ENCODE measurements at regions not wholly inside any gene's neighbourhood (a gene's known extent, or its start where the extent isn't known, plus 50 kb on each side); places are given as distances from the start of the nearest gene placed in this dataset.
"Not testable (repeated sequence)": the region's sequence is repeated elsewhere in the genome, so short reads cannot be mapped to it uniquely, and the experiment has no call there.

- Histone ChIP-seq H3K4me3 (ENCODE audit: low read length) (no peak overlapping the region), H3K27me3 (ENCODE audit: insufficient read depth, low read length) (no peaks in the 10 kb centered on the region), H3K36me3 (ENCODE audit: insufficient read depth, low read length) (no peaks in the 10 kb centered on the region), H3K9me3 (ENCODE audit: low read length) (no peaks in the 10 kb centered on the region), H2AFZ (ENCODE audit: low read depth, low read length) (no peak overlapping the region), H3K4me1 (ENCODE audit: insufficient read depth, low read length) (no peaks in the 10 kb centered on the region)
Observed at GRCh38 chr5:17127743-17128231, 89.6 kb upstream of the BASP1 start.

GRCh38 chr5:17129093-17129849 is 88.2 kb upstream of the BASP1 start:
- H3K9me3 ChIP-seq (ENCODE audit: low read length), result no peaks in the 10 kb centered on the region
- no peak overlapping the region for H3K4me3 ChIP-seq (ENCODE audit: low read length)
- H2AFZ ChIP-seq (ENCODE audit: low read depth, low read length), result no peak overlapping the region
- H3K27me3 ChIP-seq (ENCODE audit: insufficient read depth, low read length), result no peaks in the 10 kb centered on the region
- no peaks in the 10 kb centered on the region for H3K36me3 ChIP-seq (ENCODE audit: insufficient read depth, low read length)
- no peaks in the 10 kb centered on the region for H3K4me1 ChIP-seq (ENCODE audit: insufficient read depth, low read length)

GRCh38 chr5:17130302-17130701 is 87.1 kb upstream of the BASP1 start:
- not testable (repeated sequence) for H3K4me1 ChIP-seq (ENCODE audit: insufficient read depth, low read length); H3K4me3 ChIP-seq (ENCODE audit: low read length); H3K36me3 ChIP-seq (ENCODE audit: insufficient read depth, low read length); H3K9me3 ChIP-seq (ENCODE audit: low read length); H2AFZ ChIP-seq (ENCODE audit: low read depth, low read length); H3K27me3 ChIP-seq (ENCODE audit: insufficient read depth, low read length)

- no peaks in the 10 kb centered on the region for H3K27me3 ChIP-seq (ENCODE audit: insufficient read depth, low read length)
- H3K9me3 ChIP-seq (ENCODE audit: low read length), result no peaks in the 10 kb centered on the region
- no peaks in the 10 kb centered on the region for H3K4me1 ChIP-seq (ENCODE audit: insufficient read depth, low read length)
- H3K36me3 ChIP-seq (ENCODE audit: insufficient read depth, low read length), result no peaks in the 10 kb centered on the region
- no peak overlapping the region for H3K4me3 ChIP-seq (ENCODE audit: low read length)
- H2AFZ ChIP-seq (ENCODE audit: low read depth, low read length), result no peak overlapping the region
Observed at GRCh38 chr5:17132444-17133083, 84.9 kb upstream of the BASP1 start.

- no peaks in the 10 kb centered on the region for H3K9me3 ChIP-seq (ENCODE audit: low read length)
- no peak overlapping the region for H2AFZ ChIP-seq (ENCODE audit: low read depth, low read length)
- no peaks in the 10 kb centered on the region for H3K27me3 ChIP-seq (ENCODE audit: insufficient read depth, low read length)
- H3K4me3 ChIP-seq (ENCODE audit: low read length), result no peak overlapping the region
- H3K36me3 ChIP-seq (ENCODE audit: insufficient read depth, low read length), result no peaks in the 10 kb centered on the region
- no peaks in the 10 kb centered on the region for H3K4me1 ChIP-seq (ENCODE audit: insufficient read depth, low read length)
Observed at GRCh38 chr5:17135050-17135449, 82.4 kb upstream of the BASP1 start.

- Histone ChIP-seq H3K27me3 (ENCODE audit: insufficient read depth, low read length) (no peaks in the 10 kb centered on the region), H2AFZ (ENCODE audit: low read depth, low read length) (no peak overlapping the region), H3K4me1 (ENCODE audit: insufficient read depth, low read length) (peaks cover 12% of the 10 kb centered on the region), H3K36me3 (ENCODE audit: insufficient read depth, low read length) (no peaks in the 10 kb centered on the region), H3K4me3 (ENCODE audit: low read length) (no peak overlapping the region), H3K9me3 (ENCODE audit: low read length) (no peaks in the 10 kb centered on the region)
Observed at GRCh38 chr5:17143335-17143734, 74.1 kb upstream of the BASP1 start.

GRCh38 chr5:17146280-17146841 is 71.1 kb upstream of the BASP1 start:
- no peaks in the 10 kb centered on the region for H3K36me3 ChIP-seq (ENCODE audit: insufficient read depth, low read length)
- H2AFZ ChIP-seq (ENCODE audit: low read depth, low read length), result no peak overlapping the region
- H3K9me3 ChIP-seq (ENCODE audit: low read length), result no peaks in the 10 kb centered on the region

GRCh38 chr5:17147170-17147569 is 70.3 kb upstream of the BASP1 start:
- Histone ChIP-seq H3K4me1 (ENCODE audit: insufficient read depth, low read length) (peaks cover 18% of the 10 kb centered on the region), H3K36me3 (ENCODE audit: insufficient read depth, low read length) (no peaks in the 10 kb centered on the region), H3K4me3 (ENCODE audit: low read length) (no peak overlapping the region), H2AFZ (ENCODE audit: low read depth, low read length) (no peak overlapping the region), H3K27me3 (ENCODE audit: insufficient read depth, low read length) (no peaks in the 10 kb centered on the region), H3K9me3 (ENCODE audit: low read length) (no peaks in the 10 kb centered on the region)

More at GRCh38 chr5:17146280-17146841, 71.1 kb upstream of the BASP1 start:
- Histone ChIP-seq H3K4me1 (ENCODE audit: insufficient read depth, low read length) (peaks cover 12% of the 10 kb centered on the region), H3K4me3 (ENCODE audit: low read length) (no peak overlapping the region), H3K27me3 (ENCODE audit: insufficient read depth, low read length) (no peaks in the 10 kb centered on the region)

- peaks cover 18% of the 10 kb centered on the region for H3K4me1 ChIP-seq (ENCODE audit: insufficient read depth, low read length)
- no peaks in the 10 kb centered on the region for H3K9me3 ChIP-seq (ENCODE audit: low read length)
- H2AFZ ChIP-seq (ENCODE audit: low read depth, low read length), result no peak overlapping the region
- H3K27me3 ChIP-seq (ENCODE audit: insufficient read depth, low read length), result no peaks in the 10 kb centered on the region
- H3K4me3 ChIP-seq (ENCODE audit: low read length), result no peak overlapping the region
- H3K36me3 ChIP-seq (ENCODE audit: insufficient read depth, low read length), result no peaks in the 10 kb centered on the region
Observed at GRCh38 chr5:17147617-17148016, 69.8 kb upstream of the BASP1 start.

- Histone ChIP-seq H3K4me3 (ENCODE audit: low read length) (no peak overlapping the region), H3K36me3 (ENCODE audit: insufficient read depth, low read length) (no peaks in the 10 kb centered on the region), H3K27me3 (ENCODE audit: insufficient read depth, low read length) (no peaks in the 10 kb centered on the region), H3K9me3 (ENCODE audit: low read length) (no peaks in the 10 kb centered on the region), H3K4me1 (ENCODE audit: insufficient read depth, low read length) (peaks cover 18% of the 10 kb centered on the region), H2AFZ (ENCODE audit: low read depth, low read length) (no peak overlapping the region)
Observed at GRCh38 chr5:17148481-17148880, 69.0 kb upstream of the BASP1 start.

GRCh38 chr5:17149786-17150185 is 67.6 kb upstream of the BASP1 start:
- Histone ChIP-seq H3K4me1 (ENCODE audit: insufficient read depth, low read length) (peaks cover 18% of the 10 kb centered on the region), H3K27me3 (ENCODE audit: insufficient read depth, low read length) (no peaks in the 10 kb centered on the region), H2AFZ (ENCODE audit: low read depth, low read length) (no peak overlapping the region), H3K9me3 (ENCODE audit: low read length) (no peaks in the 10 kb centered on the region), H3K4me3 (ENCODE audit: low read length) (no peak overlapping the region), H3K36me3 (ENCODE audit: insufficient read depth, low read length) (no peaks in the 10 kb centered on the region)

- no peaks in the 10 kb centered on the region for H3K27me3 ChIP-seq (ENCODE audit: insufficient read depth, low read length)
- H3K36me3 ChIP-seq (ENCODE audit: insufficient read depth, low read length), result no peaks in the 10 kb centered on the region
- H3K4me1 ChIP-seq (ENCODE audit: insufficient read depth, low read length), result peaks cover 18% of the 10 kb centered on the region
- H3K4me3 ChIP-seq (ENCODE audit: low read length), result no peak overlapping the region
- H3K9me3 ChIP-seq (ENCODE audit: low read length), result no peaks in the 10 kb centered on the region
- no peak overlapping the region for H2AFZ ChIP-seq (ENCODE audit: low read depth, low read length)
Observed at GRCh38 chr5:17150531-17150930, 66.9 kb upstream of the BASP1 start.

GRCh38 chr5:17151686-17152085 is 65.7 kb upstream of the BASP1 start:
- Histone ChIP-seq H3K4me3 (ENCODE audit: low read length) (no peak overlapping the region), H3K27me3 (ENCODE audit: insufficient read depth, low read length) (no peaks in the 10 kb centered on the region), H2AFZ (ENCODE audit: low read depth, low read length) (no peak overlapping the region), H3K4me1 (ENCODE audit: insufficient read depth, low read length) (peaks cover 18% of the 10 kb centered on the region), H3K36me3 (ENCODE audit: insufficient read depth, low read length) (no peaks in the 10 kb centered on the region), H3K9me3 (ENCODE audit: low read length) (no peaks in the 10 kb centered on the region)

All from neuron (in vitro differentiated cells).